ENCODE measurements at regions not wholly inside any gene's neighbourhood (a gene's known extent, or its start where the extent isn't known, plus 50 kb on each side); places are given as distances from the start of the nearest gene placed in this dataset.

DNA sequence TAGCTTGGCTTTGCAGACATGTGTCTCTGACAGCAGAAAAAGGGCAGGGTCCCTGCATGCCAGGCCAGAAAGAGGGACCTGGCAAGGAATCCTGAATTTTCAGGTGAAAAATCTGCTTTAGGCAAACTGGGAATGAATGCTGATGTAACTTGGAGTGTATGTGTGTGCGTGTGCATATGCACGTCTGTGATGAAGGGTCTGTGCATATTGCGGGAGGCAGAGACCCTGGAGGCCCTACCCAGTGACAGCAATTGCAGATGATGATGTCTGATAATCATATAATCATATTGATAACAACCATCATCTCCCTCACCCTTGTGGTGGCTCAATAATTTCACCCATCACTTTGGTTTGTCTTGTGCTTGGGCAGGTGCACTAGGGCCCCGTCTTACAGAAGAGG, 80.7 kb upstream of the SDK2 start:
- Histone ChIP-seq H3K9me3 (peaks cover 0 to under 1% of the 10 kb centered on the region in 2 donors), H3K4me1 (peaks cover 0 to under 1% of the 10 kb centered on the region in 2 donors), H3K27me3 (peaks cover 0 to under 1% of the 10 kb centered on the region in 2 donors), H3K4me3 (no peak overlapping the region), H3K27ac (no peak overlapping the region), H3K36me3 (no peaks in the 10 kb centered on the region)
- TF ChIP-seq, protein P1, sequence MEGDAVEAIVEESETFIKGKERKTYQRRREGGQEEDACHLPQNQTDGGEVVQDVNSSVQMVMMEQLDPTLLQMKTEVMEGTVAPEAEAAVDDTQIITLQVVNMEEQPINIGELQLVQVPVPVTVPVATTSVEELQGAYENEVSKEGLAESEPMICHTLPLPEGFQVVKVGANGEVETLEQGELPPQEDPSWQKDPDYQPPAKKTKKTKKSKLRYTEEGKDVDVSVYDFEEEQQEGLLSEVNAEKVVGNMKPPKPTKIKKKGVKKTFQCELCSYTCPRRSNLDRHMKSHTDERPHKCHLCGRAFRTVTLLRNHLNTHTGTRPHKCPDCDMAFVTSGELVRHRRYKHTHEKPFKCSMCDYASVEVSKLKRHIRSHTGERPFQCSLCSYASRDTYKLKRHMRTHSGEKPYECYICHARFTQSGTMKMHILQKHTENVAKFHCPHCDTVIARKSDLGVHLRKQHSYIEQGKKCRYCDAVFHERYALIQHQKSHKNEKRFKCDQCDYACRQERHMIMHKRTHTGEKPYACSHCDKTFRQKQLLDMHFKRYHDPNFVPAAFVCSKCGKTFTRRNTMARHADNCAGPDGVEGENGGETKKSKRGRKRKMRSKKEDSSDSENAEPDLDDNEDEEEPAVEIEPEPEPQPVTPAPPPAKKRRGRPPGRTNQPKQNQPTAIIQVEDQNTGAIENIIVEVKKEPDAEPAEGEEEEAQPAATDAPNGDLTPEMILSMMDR (IDR thresholded peaks at IDR 0.05), result no peak
- no peak for ATAC-seq
- DNase-seq, result no peak
- intact Hi-C loops (cut with DNase I), result no loop called here

DNA sequence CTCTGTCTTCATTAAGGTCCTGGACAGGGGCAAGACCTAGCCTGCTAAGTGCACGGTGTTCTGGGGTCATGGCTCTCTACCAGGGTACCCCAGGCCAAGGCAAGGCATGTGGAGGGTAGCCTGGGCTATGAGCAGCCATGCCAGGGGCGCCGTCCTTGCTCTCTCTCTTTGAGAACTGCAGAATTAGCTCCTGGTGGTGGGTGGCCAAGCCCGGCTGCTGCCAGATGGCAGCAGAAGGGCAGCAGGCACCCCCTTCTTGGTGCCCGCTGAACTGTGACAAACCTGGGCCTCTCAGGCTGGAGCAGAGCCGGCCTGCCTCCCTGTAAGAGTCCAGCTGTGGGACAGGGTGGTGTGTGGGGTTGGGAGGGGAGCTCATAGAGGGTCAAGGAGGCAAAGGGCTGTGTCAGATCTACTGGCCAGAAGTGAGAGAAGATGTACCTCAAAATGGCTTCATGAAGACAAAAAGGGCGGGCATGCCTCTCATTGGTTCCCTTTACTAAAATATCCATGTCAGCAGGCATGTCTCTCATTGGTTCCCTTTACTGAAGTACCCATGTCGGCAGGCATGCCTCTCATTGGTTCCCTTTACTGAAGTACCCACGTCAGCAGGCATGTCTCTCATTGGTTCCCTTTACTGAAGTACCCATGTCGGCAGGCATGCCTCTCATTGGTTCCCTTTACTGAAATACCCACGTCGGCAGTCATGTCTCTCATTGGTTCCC, 81.7 kb upstream of the SDK2 start:
- no peaks in the 10 kb centered on the region for H3K4me1 ChIP-seq
- TF ChIP-seq, protein P1 (IDR thresholded peaks at IDR 0.05), result no peak
- H3K27ac ChIP-seq, result no peak overlapping the region
- no peaks in the 10 kb centered on the region for H3K36me3 ChIP-seq
- no peak for DNase-seq
- H3K4me3 ChIP-seq, result no peak overlapping the region
- H3K27me3 ChIP-seq, result no peaks in the 10 kb centered on the region
- H3K9me3 ChIP-seq, result peaks cover 0 to 9% of the 10 kb centered on the region in 2 donors
- no peak for ATAC-seq
- intact Hi-C loops (cut with DNase I), result no loop called here

DNA sequence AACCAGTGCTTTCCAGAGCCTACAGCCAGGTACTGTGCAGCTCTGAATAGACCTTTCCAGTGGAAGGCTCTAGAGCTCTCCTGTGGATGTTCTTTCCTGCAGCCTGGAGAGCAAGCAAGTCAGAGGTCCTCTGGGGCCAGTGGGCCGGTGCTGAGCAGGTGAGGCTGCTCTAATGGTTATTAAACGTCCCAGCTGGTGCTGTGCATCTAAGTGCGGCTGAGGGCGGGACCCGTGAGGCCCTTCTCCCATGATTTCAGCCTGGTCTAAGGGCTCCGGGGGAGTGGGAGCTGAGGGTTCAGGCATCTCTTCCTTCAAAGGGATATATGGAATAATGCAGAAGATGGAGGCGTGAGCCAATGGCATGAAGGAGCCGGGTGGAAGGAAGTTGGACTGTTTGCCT, 83.7 kb upstream of the SDK2 start:
- no peak overlapping the region for H3K4me3 ChIP-seq
- TF ChIP-seq, protein P1 (IDR thresholded peaks at IDR 0.05), result no peak
- H3K27me3 ChIP-seq, result no peaks in the 10 kb centered on the region
- H3K36me3 ChIP-seq, result no peaks in the 10 kb centered on the region
- ATAC-seq, result no peak
- peaks cover 0 to 16% of the 10 kb centered on the region in 2 donors for H3K9me3 ChIP-seq
- intact Hi-C loops (cut with DNase I), result no loop called here
- H3K4me1 ChIP-seq, result peaks cover 0 to 17% of the 10 kb centered on the region in 2 donors
- DNase-seq, result peak in 1 of 4 donors; percentile 52
- H3K27ac ChIP-seq, result no peak overlapping the region

DNA sequence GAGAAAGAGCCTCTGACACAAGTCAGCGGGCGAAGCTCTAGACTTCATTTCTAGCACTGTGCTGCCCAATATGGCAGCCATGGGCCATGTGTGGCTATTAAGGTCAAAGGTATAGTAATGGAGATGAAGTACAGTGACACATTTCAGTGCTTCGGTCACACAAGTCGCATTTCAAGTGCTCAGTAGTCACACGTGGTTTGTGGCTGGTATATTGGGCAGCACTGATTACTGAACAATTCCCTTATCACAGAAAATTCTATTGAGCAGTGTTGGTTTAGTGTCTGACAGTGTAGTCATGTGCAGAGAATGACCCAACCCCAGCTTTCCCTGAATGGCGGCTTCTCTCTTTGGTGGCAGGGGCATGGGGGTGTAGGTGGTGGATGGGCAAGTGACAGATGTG, 84.9 kb upstream of the SDK2 start:
- Histone ChIP-seq H3K27ac (no peak overlapping the region), H3K36me3 (no peaks in the 10 kb centered on the region), H3K4me1 (peaks cover 0 to 27% of the 10 kb centered on the region in 2 donors), H3K27me3 (peaks cover 0 to 3% of the 10 kb centered on the region in 2 donors), H3K4me3 (no peak overlapping the region), H3K9me3 (peaks cover 0 to 16% of the 10 kb centered on the region in 2 donors)
- DNase-seq, result no peak
- no peak for ATAC-seq
- intact Hi-C loops (cut with DNase I), result no loop called here
- TF ChIP-seq, protein P1 (IDR thresholded peaks at IDR 0.05), result no peak

DNA sequence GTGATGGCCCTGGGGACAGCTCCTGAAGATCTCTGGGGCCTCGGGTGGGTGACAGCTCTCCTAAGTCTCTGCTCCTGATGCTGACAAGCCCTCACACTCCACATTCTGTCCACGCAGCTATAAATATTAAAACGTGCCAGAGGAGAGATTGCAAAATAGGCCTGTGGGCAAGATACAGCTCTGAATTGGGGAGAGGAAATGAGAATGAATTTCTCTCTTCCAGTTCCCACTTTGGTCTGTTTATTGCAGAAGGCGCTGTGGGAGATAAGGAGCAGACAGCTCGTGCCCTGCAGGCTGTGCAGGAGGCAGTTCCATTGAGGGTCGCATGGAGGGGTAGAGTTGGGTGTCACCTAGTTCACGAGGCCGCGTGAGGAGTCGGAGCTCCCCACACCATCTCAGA, 87.5 kb upstream of the SDK2 start:
- ATAC-seq (peak; percentile 57), DNase-seq (peak in 2 of 4 donors; percentile 27 to 43)
- Histone ChIP-seq H3K4me1 (peaks cover 0 to 27% of the 10 kb centered on the region in 2 donors), H3K9me3 (peaks cover 0 to 16% of the 10 kb centered on the region in 2 donors), H3K27ac (no peak overlapping the region), H3K4me3 (no peak overlapping the region), H3K36me3 (no peaks in the 10 kb centered on the region), H3K27me3 (peaks cover 0 to 16% of the 10 kb centered on the region in 2 donors)
- intact Hi-C loops (cut with DNase I), result no loop called here
- TF ChIP-seq, protein P1 (IDR thresholded peaks at IDR 0.05), result no peak

Data from left lung (tissue), 4 donors.